ENCODE measurements at regions not wholly inside any gene's neighbourhood (a gene's known extent, or its start where the extent isn't known, plus 50 kb on each side); places are given as distances from the start of the nearest gene placed in this dataset.

GRCh38 chr7:83798489-83798888 lies 149.6 kb upstream of the SEMA3E start:
- intact Hi-C loops (cut with micrococcal nuclease; ENCODE audit: unreplicated experiment) (no loop called here), in situ Hi-C loops (cut with HindIII; ENCODE audit: extremely low pct_ligation_motif_present, low pct_unique_long_range_greater_than_20kb) (no loop called here)
- ChIA-PET POLR2A (no interaction called here), CTCF (ENCODE audit: low intra/inter-chr PET ratio, low total read pairs) (no interaction called here)
- no TSS peak for BruUV-seq (replicated peaks)
- H2AFZ ChIP-seq (ENCODE audit: low read length): no peak overlapping the region
- DNase-seq (ENCODE audit: low spot score) (no peak), ATAC-seq (no peak), FAIRE-seq (no peak)
- H3K4me1 ChIP-seq (ENCODE audit: insufficient read depth, low read length): no peaks in the 10 kb centered on the region
- no peaks in the 10 kb centered on the region for H3K36me3 ChIP-seq (replicated peaks in 1 of 2; ENCODE audit: control insufficient read depth in 1 of 2, insufficient read depth in 2 of 2, low read length in 2 of 2)
- H3K9ac ChIP-seq (ENCODE audit: insufficient read depth, low read depth, low read length): no peak overlapping the region
- no peaks in the 10 kb centered on the region for H3K79me2 ChIP-seq (ENCODE audit: insufficient read depth, low read length)
- WGBS (ENCODE audit: low lambda C conversion rate): 16% methylated on average over 5 of the region's 5 CpGs
- H3K4me2 ChIP-seq (ENCODE audit: low read depth, low read length): no peak overlapping the region
- H3K27ac ChIP-seq (ENCODE audit: extremely low read length, insufficient read depth, low read length): no peak overlapping the region
- H4K20me1 ChIP-seq (ENCODE audit: insufficient read depth, low read length): no peaks in the 10 kb centered on the region
- H3K4me3 ChIP-seq (replicated peaks in 1 of 3; ENCODE audit: insufficient read depth in 1 of 3, low read depth in 2 of 3, low read length in 3 of 3): no peak overlapping the region
- no peaks in the 10 kb centered on the region for H3K27me3 ChIP-seq (ENCODE audit: control insufficient read depth in 1 of 2, insufficient read depth in 2 of 2, low read length in 2 of 2)
- no peaks in the 10 kb centered on the region for H3K9me3 ChIP-seq (ENCODE audit: low read length)
- TF ChIP-seq MBD4 (IDR thresholded peaks at IDR 0.05; ENCODE audit: borderline replicate concordance, low read length) (no peak), XRCC5 (optimal IDR thresholded peaks at IDR 0.05; ENCODE audit: low read length) (no peak), ZNF609 (CRISPR knock-in tag; IDR thresholded peaks at IDR 0.05; ENCODE audit: borderline replicate concordance) (no peak), TFAP4 (IDR thresholded peaks at IDR 0.05; ENCODE audit: borderline replicate concordance, low read depth) (no peak), GMEB1 (CRISPR knock-in tag; IDR thresholded peaks at IDR 0.05; ENCODE audit: borderline replicate concordance) (no peak), ZNF343 (CRISPR knock-in tag; IDR thresholded peaks at IDR 0.05) (no peak), NKX3-1 (CRISPR knock-in tag; IDR thresholded peaks at IDR 0.05) (no peak), ZNF737 (CRISPR knock-in tag; IDR thresholded peaks at IDR 0.05; ENCODE audit: borderline replicate concordance) (no peak), U2AF1 (optimal IDR thresholded peaks at IDR 0.05; ENCODE audit: low read depth, low read length) (no peak), PBX2 (CRISPR knock-in tag; IDR thresholded peaks at IDR 0.05) (no peak), HDAC6 (IDR thresholded peaks at IDR 0.05; ENCODE audit: low read depth, low read length) (no peak), PAF1 (CRISPR knock-in tag; IDR thresholded peaks at IDR 0.05) (no peak), CBX5 (CRISPR knock-in tag; IDR thresholded peaks at IDR 0.05; ENCODE audit: borderline replicate concordance) (no peak)
- TF ChIP-seq, protein P1, sequence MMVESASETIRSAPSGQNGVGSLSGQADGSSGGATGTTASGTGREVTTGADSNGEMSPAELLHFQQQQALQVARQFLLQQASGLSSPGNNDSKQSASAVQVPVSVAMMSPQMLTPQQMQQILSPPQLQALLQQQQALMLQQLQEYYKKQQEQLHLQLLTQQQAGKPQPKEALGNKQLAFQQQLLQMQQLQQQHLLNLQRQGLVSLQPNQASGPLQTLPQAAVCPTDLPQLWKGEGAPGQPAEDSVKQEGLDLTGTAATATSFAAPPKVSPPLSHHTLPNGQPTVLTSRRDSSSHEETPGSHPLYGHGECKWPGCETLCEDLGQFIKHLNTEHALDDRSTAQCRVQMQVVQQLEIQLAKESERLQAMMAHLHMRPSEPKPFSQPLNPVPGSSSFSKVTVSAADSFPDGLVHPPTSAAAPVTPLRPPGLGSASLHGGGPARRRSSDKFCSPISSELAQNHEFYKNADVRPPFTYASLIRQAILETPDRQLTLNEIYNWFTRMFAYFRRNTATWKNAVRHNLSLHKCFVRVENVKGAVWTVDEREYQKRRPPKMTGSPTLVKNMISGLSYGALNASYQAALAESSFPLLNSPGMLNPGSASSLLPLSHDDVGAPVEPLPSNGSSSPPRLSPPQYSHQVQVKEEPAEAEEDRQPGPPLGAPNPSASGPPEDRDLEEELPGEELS (CRISPR knock-in tag; IDR thresholded peaks at IDR 0.05): no peak
- TF ChIP-seq, protein P2, sequence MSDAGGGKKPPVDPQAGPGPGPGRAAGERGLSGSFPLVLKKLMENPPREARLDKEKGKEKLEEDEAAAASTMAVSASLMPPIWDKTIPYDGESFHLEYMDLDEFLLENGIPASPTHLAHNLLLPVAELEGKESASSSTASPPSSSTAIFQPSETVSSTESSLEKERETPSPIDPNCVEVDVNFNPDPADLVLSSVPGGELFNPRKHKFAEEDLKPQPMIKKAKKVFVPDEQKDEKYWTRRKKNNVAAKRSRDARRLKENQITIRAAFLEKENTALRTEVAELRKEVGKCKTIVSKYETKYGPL (CRISPR knock-in tag; IDR thresholded peaks at IDR 0.05): no peak

Measured in HepG2 (cell line).